Neural progenitor cell (in vitro differentiated cells): ENCODE measurements at regions not wholly inside any gene's neighbourhood (a gene's known extent, or its start where the extent isn't known, plus 50 kb on each side); places are given as distances from the start of the nearest gene placed in this dataset.

Source experiments
- DNase-seq: peaks from one replicate; pipeline ENCODE4 v3.0.0-alpha.2; 2016; ENCODE audit warnings: low spot score
- H2AFZ ChIP-seq: fragments of 200-600 bp; sonication (generic); replicated peaks from 2 replicates; pipeline ENCODE4 v1.6.1; 2016; ENCODE audit warnings: antibody characterized with exemption
- H3F3A ChIP-seq: fragments of 200-600 bp; sonication (generic); 2 replicates; pipeline ENCODE4 v1.6.1; 2016; ENCODE audit warnings: antibody characterized with exemption, low read depth
- H3K27ac ChIP-seq: fragments of 200-600 bp; sonication (generic); 2 replicates; pipeline ENCODE4 v1.5.1; 2016; ENCODE audit warnings: mild to moderate bottlenecking
- H3K27me3 ChIP-seq: fragments of 200-600 bp; sonication (generic); 2 replicates; pipeline ENCODE4 v1.6.1; 2016; ENCODE audit warnings: mild to moderate bottlenecking, moderate library complexity
- H3K36me3 ChIP-seq: fragments of 200-600 bp; sonication (generic); 2 replicates; pipeline ENCODE4 v1.5.1; 2016
- H3K4me1 ChIP-seq: fragments of 200-600 bp; sonication (generic); 2 replicates; pipeline ENCODE4 v1.6.1; 2016; ENCODE audit warnings: mixed run types
- H3K4me2 ChIP-seq: fragments of 200-600 bp; sonication (generic); 2 replicates; pipeline ENCODE4 v1.6.1; 2016
- H3K4me3 ChIP-seq: fragments of 200-600 bp; sonication (generic); 2 replicates; pipeline ENCODE4 v1.5.1; 2016
- H3K79me2 ChIP-seq: fragments of 200-600 bp; sonication (generic); 2 replicates; pipeline ENCODE4 v1.6.1; 2016; ENCODE audit warnings: low read depth
- H3K9ac ChIP-seq: fragments of 200-600 bp; sonication (generic); 2 replicates; pipeline ENCODE4 v1.6.1; 2016
- H3K9me3 ChIP-seq: fragments of 200-600 bp; sonication (generic); 2 replicates; pipeline ENCODE4 v1.5.1; 2016; ENCODE audit warnings: low read depth
- H4K20me1 ChIP-seq: fragments of 200-600 bp; sonication (generic); 2 replicates; pipeline ENCODE4 v1.6.1; 2016; ENCODE audit warnings: low read depth
- H3K27ac Mint-ChIP-seq: 3 replicates; pipeline ENCODE4 v1.8.0; 2021; ENCODE audit warnings: mixed read lengths
- H3K27me3 Mint-ChIP-seq: 2 replicates; pipeline ENCODE4 v1.8.0; 2022; ENCODE audit warnings: low read depth, mild to moderate bottlenecking, inconsistent platforms, moderate library complexity, mixed read lengths; ENCODE audit not compliant: insufficient read depth
- H3K36me3 Mint-ChIP-seq: 3 replicates; pipeline ENCODE4 v1.8.0; 2021; ENCODE audit warnings: mixed read lengths
- H3K4me1 Mint-ChIP-seq: 3 replicates; pipeline ENCODE4 v1.8.0; 2021; ENCODE audit warnings: mixed read lengths
- H3K4me3 Mint-ChIP-seq: 3 replicates; pipeline ENCODE4 v1.8.0; 2021; ENCODE audit warnings: mild to moderate bottlenecking, moderate library complexity, mixed read lengths
- H3K9me3 Mint-ChIP-seq: 3 replicates; pipeline ENCODE4 v1.8.0; 2020; ENCODE audit warnings: mixed read lengths
- CTCF ChIP-seq: fragments of 200-600 bp; sonication (generic); IDR thresholded peaks from 2 replicates; pipeline ENCODE4 v1.5.1; 2017; ENCODE audit warnings: antibody characterized with exemption, mild to moderate bottlenecking
- EZH2 ChIP-seq: fragments of 200-600 bp; sonication (generic); IDR thresholded peaks from 2 replicates; pipeline ENCODE4 v1.6.1; 2017; ENCODE audit warnings: antibody characterized with exemption, mild to moderate bottlenecking, moderate library complexity
- EZH2phosphoT487 ChIP-seq: fragments of 200-600 bp; sonication (generic); IDR thresholded peaks from 2 replicates; pipeline ENCODE4 v1.6.1; 2017; ENCODE audit warnings: antibody characterized with exemption

DNA sequence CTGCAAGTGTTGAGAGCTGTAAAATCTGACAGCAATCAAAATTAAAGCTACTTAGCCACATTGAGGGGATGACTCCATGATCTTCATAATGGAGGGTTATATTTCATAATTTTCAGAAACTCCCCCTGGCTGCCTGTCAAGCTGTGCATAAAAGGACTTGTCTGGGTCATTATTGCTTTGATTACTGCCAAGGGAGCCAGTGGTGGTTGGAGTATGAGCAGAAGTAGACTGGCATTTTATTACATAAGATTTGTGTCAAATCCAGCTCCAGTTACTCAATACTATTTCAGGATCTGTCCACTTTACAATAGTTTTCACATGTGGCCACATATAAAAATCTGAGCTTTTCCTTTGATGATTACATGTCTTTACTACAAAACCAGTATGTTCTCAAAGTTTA lies 108.9 kb upstream of the SLC5A12 start:
- Histone ChIP-seq H3K4me3 (no peak overlapping the region), H3K4me2 (no peak overlapping the region), H2AFZ (no peak overlapping the region), H3K79me2 (no peaks in the 10 kb centered on the region), H3K36me3 (no peaks in the 10 kb centered on the region), H3F3A (no peaks in the 10 kb centered on the region), H3K9ac (no peak overlapping the region), H3K9me3 (peaks cover 7% of the 10 kb centered on the region), H3K27ac (no peak overlapping the region), H3K27me3 (no peaks in the 10 kb centered on the region), H4K20me1 (no peaks in the 10 kb centered on the region), H3K4me1 (no peaks in the 10 kb centered on the region)
- peaks cover 1% of the 10 kb centered on the region for H3K4me1 Mint-ChIP-seq
- DNase-seq: no peak
- TF ChIP-seq CTCF (no peak), EZH2 (no peak), EZH2phosphoT487 (no peak)
- no peaks in the 10 kb centered on the region for H3K27me3 Mint-ChIP-seq
- no peak overlapping the region for H3K4me3 Mint-ChIP-seq
- no peaks in the 10 kb centered on the region for H3K9me3 Mint-ChIP-seq
- H3K27ac Mint-ChIP-seq: no peak overlapping the region
- no peaks in the 10 kb centered on the region for H3K36me3 Mint-ChIP-seq

- Histone ChIP-seq H3K9ac (no peak overlapping the region), H3K9me3 (no peaks in the 10 kb centered on the region), H4K20me1 (no peaks in the 10 kb centered on the region), H2AFZ (no peak overlapping the region), H3K36me3 (no peaks in the 10 kb centered on the region), H3F3A (no peaks in the 10 kb centered on the region), H3K27ac (no peak overlapping the region), H3K4me1 (no peaks in the 10 kb centered on the region), H3K79me2 (no peaks in the 10 kb centered on the region), H3K27me3 (no peaks in the 10 kb centered on the region), H3K4me3 (no peak overlapping the region), H3K4me2 (no peak overlapping the region)
- Mint-ChIP-seq H3K4me1 (peaks cover 3% of the 10 kb centered on the region), H3K4me3 (no peak overlapping the region), H3K27ac (no peak overlapping the region), H3K27me3 (no peaks in the 10 kb centered on the region), H3K9me3 (no peaks in the 10 kb centered on the region), H3K36me3 (no peaks in the 10 kb centered on the region)
- TF ChIP-seq CTCF: no peak
- no peak for TF ChIP-seq EZH2phosphoT487
- no peak for TF ChIP-seq EZH2
- DNase-seq: no peak
These were observed 112.7 kb upstream of the SLC5A12 start for GRCh38 chr11:26834601-26835000.

- no peaks in the 10 kb centered on the region for H3K27me3 Mint-ChIP-seq
- Histone ChIP-seq H4K20me1 (no peaks in the 10 kb centered on the region), H3K36me3 (no peaks in the 10 kb centered on the region), H3K27ac (no peak overlapping the region), H3K4me2 (no peak overlapping the region), H3K4me3 (no peak overlapping the region), H3K79me2 (no peaks in the 10 kb centered on the region), H3K4me1 (no peaks in the 10 kb centered on the region), H2AFZ (no peak overlapping the region), H3K9ac (no peak overlapping the region), H3K27me3 (no peaks in the 10 kb centered on the region), H3K9me3 (no peaks in the 10 kb centered on the region), H3F3A (no peaks in the 10 kb centered on the region)
- no peak overlapping the region for H3K4me3 Mint-ChIP-seq
- TF ChIP-seq EZH2 (no peak), CTCF (no peak), EZH2phosphoT487 (no peak)
- no peak overlapping the region for H3K27ac Mint-ChIP-seq
- no peaks in the 10 kb centered on the region for H3K9me3 Mint-ChIP-seq
- H3K4me1 Mint-ChIP-seq: peaks cover 3% of the 10 kb centered on the region
- no peak for DNase-seq
- no peaks in the 10 kb centered on the region for H3K36me3 Mint-ChIP-seq
These were observed 113.8 kb upstream of the SLC5A12 start for GRCh38 chr11:26835611-26836010.

DNA sequence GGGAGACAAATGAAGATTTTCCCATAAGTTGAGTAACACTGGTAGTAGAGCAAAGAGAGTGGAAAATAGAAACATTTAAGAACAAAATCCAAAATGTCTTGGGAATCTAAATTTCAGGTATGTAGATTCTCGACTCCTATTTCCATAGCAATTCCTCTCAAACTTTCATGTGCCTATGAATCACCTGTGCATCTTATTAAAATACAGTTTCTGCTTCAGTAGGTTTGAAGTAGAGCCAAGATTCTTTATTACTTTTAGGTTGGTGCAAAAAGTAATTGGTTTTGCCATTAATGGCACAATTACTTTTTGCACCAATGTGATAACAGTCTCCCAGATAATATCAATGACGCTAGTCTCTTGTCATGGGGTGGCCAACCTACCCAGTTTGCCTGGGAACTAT lies 115.3 kb upstream of the SLC5A12 start:
- H4K20me1 ChIP-seq: no peaks in the 10 kb centered on the region
- no peaks in the 10 kb centered on the region for H3K4me1 ChIP-seq
- H3K79me2 ChIP-seq: no peaks in the 10 kb centered on the region
- TF ChIP-seq EZH2 (no peak), EZH2phosphoT487 (no peak), CTCF (no peak)
- H3K27ac Mint-ChIP-seq: no peak overlapping the region
- no peak overlapping the region for H3K4me3 ChIP-seq
- H3K27ac ChIP-seq: no peak overlapping the region
- no peaks in the 10 kb centered on the region for H3K36me3 Mint-ChIP-seq
- no peaks in the 10 kb centered on the region for H3K9me3 ChIP-seq
- no peaks in the 10 kb centered on the region for H3F3A ChIP-seq
- no peaks in the 10 kb centered on the region for H3K9me3 Mint-ChIP-seq
- H3K9ac ChIP-seq: no peak overlapping the region
- no peak overlapping the region for H2AFZ ChIP-seq
- H3K27me3 Mint-ChIP-seq: no peaks in the 10 kb centered on the region
- H3K4me1 Mint-ChIP-seq: peaks cover 3% of the 10 kb centered on the region
- no peaks in the 10 kb centered on the region for H3K27me3 ChIP-seq
- no peaks in the 10 kb centered on the region for H3K36me3 ChIP-seq
- no peak overlapping the region for H3K4me2 ChIP-seq
- no peak overlapping the region for H3K4me3 Mint-ChIP-seq
- no peak for DNase-seq
